Spleen (tissue), 7 donors: ENCODE measurements at regions not wholly inside any gene's neighbourhood (a gene's known extent, or its start where the extent isn't known, plus 50 kb on each side); places are given as distances from the start of the nearest gene placed in this dataset.

Experiments used
- CTCF ChIP-seq, 11 experiments: fragments of 200-600 bp in 7 of 11; fragments of 450-650 bp in 4 of 11; sonication (generic) in 4 of 11; IDR thresholded peaks in 8 of 11; conservative IDR thresholded peaks in 3 of 11; 1 replicate in 7 of 11; 2 replicates in 4 of 11; pipeline versions ENCODE4 v1.4.0 to v1.8.0; 2016 to 2021; ENCODE audit warnings: antibody characterized with exemption in 11 of 11, inconsistent platforms in 4 of 11, mild to moderate bottlenecking in 1 of 11
- POLR2A ChIP-seq, 3 donors: fragments of 450-650 bp; IDR thresholded peaks; one replicate each; pipeline ENCODE4 v1.5.1; 2017; ENCODE audit warnings: antibody characterized with exemption in 3 of 3, mild to moderate bottlenecking in 1 of 3
- POLR2AphosphoS5 ChIP-seq, 3 donors: sonication (generic); formaldehyde crosslinking; IDR thresholded peaks; one replicate each; pipeline ENCODE4 v1.5.1; 2017; ENCODE audit warnings: antibody characterized with exemption in 3 of 3
- donor health status: DM: no; HTN: no; CAD: no; lungs with moderate emphysema.
- donor health status: DM: no; HTN: no; CAD: no.
- donor health status: DM: no; HTN: no; CAD: no.

DNA sequence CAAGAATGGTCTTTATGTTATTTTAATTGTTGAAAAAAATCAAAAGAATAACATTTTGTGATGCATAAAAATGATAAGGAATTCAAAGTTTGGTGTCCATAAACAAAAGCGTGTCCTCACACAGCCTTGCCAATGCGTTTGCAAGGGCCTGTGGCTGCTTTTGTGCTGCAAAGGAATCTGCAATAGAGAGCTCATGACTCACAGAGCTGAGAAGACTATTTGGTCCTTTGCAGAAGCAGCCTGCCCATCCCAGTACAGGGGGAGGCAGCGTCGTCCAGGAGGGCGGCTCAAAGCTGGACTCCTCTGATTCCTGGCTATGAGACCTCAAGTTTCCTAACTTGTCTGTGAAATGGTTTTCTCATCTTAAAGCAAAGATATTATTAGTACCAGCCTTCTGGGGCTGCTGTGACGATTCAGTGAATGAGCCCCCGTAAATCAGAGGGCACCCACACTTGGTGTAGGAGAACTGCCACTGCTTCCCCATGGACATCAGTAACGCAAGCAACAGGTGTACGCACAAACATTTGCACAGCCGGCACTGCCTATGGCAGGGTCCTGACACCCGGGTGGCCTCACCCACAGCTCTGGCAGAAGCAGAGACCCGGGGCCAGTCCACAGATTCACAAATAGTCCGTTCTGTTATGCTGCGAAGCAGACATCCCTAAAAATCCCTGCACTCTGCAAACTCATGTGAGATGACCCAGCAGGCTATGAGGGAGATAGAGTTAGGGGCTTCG is 70.6 kb upstream of the ASAP2 start:
- no peak for TF ChIP-seq POLR2A (IDR thresholded peaks at IDR 0.05)
- no peak for TF ChIP-seq CTCF (IDR thresholded peaks at IDR 0.05 in 8 of 11, conservative IDR thresholded peaks at IDR 0.05 in 3 of 11)
- no peak for TF ChIP-seq POLR2AphosphoS5 (IDR thresholded peaks at IDR 0.05)
